ENCODE measurements at regions not wholly inside any gene's neighbourhood (a gene's known extent, or its start where the extent isn't known, plus 50 kb on each side); places are given as distances from the start of the nearest gene placed in this dataset.

GRCh38 chr12:125373375-125373774, 308.1 kb downstream of the AACS start:
- DNase-seq, result no peak

- no peak for DNase-seq
Observed at GRCh38 chr12:125376422-125376821, 311.2 kb downstream of the AACS start.

GRCh38 chr12:125377093-125377492, 311.9 kb downstream of the AACS start:
- no peak for DNase-seq

GRCh38 chr12:125381373-125381772, 316.1 kb downstream of the AACS start:
- DNase-seq, result no peak

- DNase-seq, result no peak
Observed at GRCh38 chr12:125382926-125383325, 317.7 kb downstream of the AACS start.

GRCh38 chr12:125386652-125387051, 321.4 kb downstream of the AACS start:
- DNase-seq, result no peak

GRCh38 chr12:125387206-125387605, 322.0 kb downstream of the AACS start:
- no peak for DNase-seq

GRCh38 chr12:125389061-125389697, 323.9 kb downstream of the AACS start:
- DNase-seq, result no peak

GRCh38 chr12:125393569-125393968, 328.3 kb downstream of the AACS start:
- DNase-seq, result no peak

GRCh38 chr12:125395583-125396215, 330.5 kb downstream of the AACS start:
- DNase-seq, result no peak

GRCh38 chr12:125399489-125399888, 334.3 kb downstream of the AACS start:
- DNase-seq, result no peak

- peak; percentile 33 to 38 for DNase-seq
Observed at GRCh38 chr12:125402874-125403789, 337.9 kb downstream of the AACS start.

- DNase-seq, result no peak
Observed at GRCh38 chr12:125403843-125404242, 338.6 kb downstream of the AACS start.

- DNase-seq, result no peak
Observed at GRCh38 chr12:125406131-125406530, 340.9 kb downstream of the AACS start.

- DNase-seq, result no peak
Observed at GRCh38 chr12:125408718-125409117, 343.5 kb downstream of the AACS start.

GRCh38 chr12:125412506-125412905, 347.3 kb downstream of the AACS start:
- no peak for DNase-seq

- no peak for DNase-seq
Observed at GRCh38 chr12:125417446-125417845, 352.2 kb downstream of the AACS start.

GRCh38 chr12:125418902-125419564, 353.8 kb downstream of the AACS start:
- no peak for DNase-seq

GRCh38 chr12:125424909-125425308, 359.7 kb downstream of the AACS start:
- no peak for DNase-seq

GRCh38 chr12:125431516-125431915, 366.3 kb downstream of the AACS start:
- no peak for DNase-seq

GRCh38 chr12:125434131-125434530, 368.9 kb downstream of the AACS start:
- DNase-seq, result no peak

- DNase-seq, result no peak
Observed at GRCh38 chr12:125434936-125435443, 369.8 kb downstream of the AACS start.

GRCh38 chr12:125435871-125436270, 370.6 kb downstream of the AACS start:
- no peak for DNase-seq

Data from Kasumi-1 (cell line).